ENCODE measurements at regions not wholly inside any gene's neighbourhood (a gene's known extent, or its start where the extent isn't known, plus 50 kb on each side); places are given as distances from the start of the nearest gene placed in this dataset.
"Not testable (repeated sequence)": the region's sequence is repeated elsewhere in the genome, so short reads cannot be mapped to it uniquely, and the experiment has no call there.

GRCh38 chr6:133085896-133086295, 155.3 kb upstream of the EYA4 start:
- no peak for TF ChIP-seq CTCF (IDR thresholded peaks at IDR 0.05; ENCODE audit: low read depth, low read length)
- H3K4me3 ChIP-seq (ENCODE audit: low read depth, low read length) = no peak overlapping the region

GRCh38 chr6:133088931-133089695, 152.0 kb upstream of the EYA4 start:
- H3K4me3 ChIP-seq (ENCODE audit: low read depth, low read length) = no peak overlapping the region
- TF ChIP-seq CTCF (IDR thresholded peaks at IDR 0.05; ENCODE audit: low read depth, low read length) = no peak

GRCh38 chr6:133092199-133092598, 149.0 kb upstream of the EYA4 start:
- H3K4me3 ChIP-seq (ENCODE audit: low read depth, low read length) = no peak overlapping the region
- no peak for TF ChIP-seq CTCF (IDR thresholded peaks at IDR 0.05; ENCODE audit: low read depth, low read length)

DNA sequence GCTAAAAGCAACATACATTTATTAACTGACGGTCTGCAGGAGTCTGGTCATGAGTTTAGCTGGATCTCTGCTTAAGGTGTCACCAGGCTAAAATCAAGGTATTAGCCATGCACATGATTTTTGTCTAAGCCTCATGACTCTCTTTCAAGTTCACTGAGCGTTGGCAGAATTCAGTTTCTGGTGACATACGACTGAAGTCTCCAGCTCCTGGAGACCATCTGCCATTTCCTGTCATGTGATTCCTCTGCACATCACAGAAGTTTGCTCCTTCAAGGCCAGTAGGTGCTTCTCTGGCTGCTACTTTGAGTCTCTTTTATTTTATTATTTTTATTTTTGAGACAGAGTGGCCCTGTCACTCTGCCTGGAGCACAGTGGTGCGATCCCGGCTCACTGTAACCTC, 148.4 kb upstream of the EYA4 start:
- no peak for TF ChIP-seq CTCF (IDR thresholded peaks at IDR 0.05; ENCODE audit: low read depth, low read length)
- H3K4me3 ChIP-seq (ENCODE audit: low read depth, low read length) = no peak overlapping the region

- H3K4me3 ChIP-seq (ENCODE audit: low read depth, low read length) = not testable (repeated sequence)
These were observed 147.9 kb upstream of the EYA4 start for GRCh38 chr6:133093211-133093610.

GRCh38 chr6:133093956-133094355, 147.2 kb upstream of the EYA4 start:
- no peak for TF ChIP-seq CTCF (IDR thresholded peaks at IDR 0.05; ENCODE audit: low read depth, low read length)
- no peak overlapping the region for H3K4me3 ChIP-seq (ENCODE audit: low read depth, low read length)

- no peak overlapping the region for H3K4me3 ChIP-seq (ENCODE audit: low read depth, low read length)
These were observed 143.9 kb upstream of the EYA4 start for GRCh38 chr6:133097208-133097607.

More at GRCh38 chr6:133097208-133097607, 143.9 kb upstream of the EYA4 start:
- no peak for TF ChIP-seq CTCF (IDR thresholded peaks at IDR 0.05; ENCODE audit: low read depth, low read length)

Data from WI38 (cell line).